CD4-positive, alpha-beta T cell treated with Interleukin-1 beta for 1 hour (primary cell): ENCODE measurements at regions not wholly inside any gene's neighbourhood (a gene's known extent, or its start where the extent isn't known, plus 50 kb on each side); places are given as distances from the start of the nearest gene placed in this dataset.

Source experiments
- DNase-seq, 2 donors: peaks; one replicate each; pipeline ENCODE4 v3.0.0-alpha.2; 2020 to 2022

GRCh38 chr4:13851085-13851940, 223.8 kb upstream of the BOD1L1 start:
- DNase-seq = no peak

- DNase-seq = no peak
Observed at GRCh38 chr4:13852411-13852810, 224.9 kb upstream of the BOD1L1 start.

GRCh38 chr4:13856387-13856786, 228.9 kb upstream of the BOD1L1 start:
- no peak for DNase-seq

GRCh38 chr4:13857397-13857796, 229.9 kb upstream of the BOD1L1 start:
- DNase-seq = no peak

- DNase-seq = no peak
Observed at GRCh38 chr4:13857800-13858199, 230.3 kb upstream of the BOD1L1 start.

- no peak for DNase-seq
Observed at GRCh38 chr4:13859423-13859822, 231.9 kb upstream of the BOD1L1 start.

- DNase-seq = no peak
Observed at GRCh38 chr4:13860126-13860525, 232.6 kb upstream of the BOD1L1 start.

GRCh38 chr4:13865871-13866669, 238.5 kb upstream of the BOD1L1 start:
- no peak for DNase-seq

- DNase-seq = no peak
Observed at GRCh38 chr4:13866881-13867280, 239.4 kb upstream of the BOD1L1 start.

GRCh38 chr4:13872155-13872554, 244.6 kb upstream of the BOD1L1 start:
- no peak for DNase-seq

GRCh38 chr4:13872955-13873354, 245.4 kb upstream of the BOD1L1 start:
- DNase-seq = no peak

- DNase-seq = no peak
Observed at GRCh38 chr4:13875181-13875580, 247.7 kb upstream of the BOD1L1 start.

- DNase-seq = no peak
Observed at GRCh38 chr4:13876131-13876530, 248.6 kb upstream of the BOD1L1 start.

- DNase-seq = no peak
Observed at GRCh38 chr4:13876940-13877339, 249.4 kb upstream of the BOD1L1 start.

GRCh38 chr4:13877626-13878025, 250.1 kb upstream of the BOD1L1 start:
- DNase-seq = no peak

- no peak for DNase-seq
Observed at GRCh38 chr4:13881892-13882291, 254.4 kb upstream of the BOD1L1 start.

- DNase-seq = no peak
Observed at GRCh38 chr4:13887010-13887409, 259.5 kb upstream of the BOD1L1 start.

GRCh38 chr4:13888112-13888511, 260.6 kb upstream of the BOD1L1 start:
- DNase-seq = no peak

GRCh38 chr4:13891544-13891939, 264.0 kb upstream of the BOD1L1 start:
- DNase-seq = no peak

GRCh38 chr4:13892739-13893105, 265.2 kb upstream of the BOD1L1 start:
- no peak for DNase-seq

- DNase-seq = no peak
Observed at GRCh38 chr4:13893211-13893610, 265.7 kb upstream of the BOD1L1 start.

GRCh38 chr4:13893987-13894386, 266.5 kb upstream of the BOD1L1 start:
- no peak for DNase-seq

GRCh38 chr4:13900780-13901179, 273.3 kb upstream of the BOD1L1 start:
- no peak for DNase-seq

GRCh38 chr4:13902146-13902545, 274.6 kb upstream of the BOD1L1 start:
- no peak for DNase-seq
